ENCODE measurements at regions not wholly inside any gene's neighbourhood (a gene's known extent, or its start where the extent isn't known, plus 50 kb on each side); places are given as distances from the start of the nearest gene placed in this dataset.

GRCh38 chr16:65178151-65178550 lies 56.3 kb upstream of the CDH11 start:
- no peak overlapping the region for H3K4me3 ChIP-seq (ENCODE audit: low read depth, low read length)
- no peak for TF ChIP-seq CTCF (IDR thresholded peaks at IDR 0.05; ENCODE audit: insufficient read depth, low read depth, low read length, missing control alignments)
- no peak for DNase-seq (ENCODE audit: low read depth)

- TF ChIP-seq CTCF (IDR thresholded peaks at IDR 0.05; ENCODE audit: insufficient read depth, low read depth, low read length, missing control alignments), result no peak
- DNase-seq (ENCODE audit: low read depth), result no peak
- H3K4me3 ChIP-seq (ENCODE audit: low read depth, low read length), result no peak overlapping the region
Measured at GRCh38 chr16:65176603-65177002, 54.7 kb upstream of the CDH11 start.

- no peak for DNase-seq (ENCODE audit: low read depth)
- TF ChIP-seq CTCF (IDR thresholded peaks at IDR 0.05; ENCODE audit: insufficient read depth, low read depth, low read length, missing control alignments), result no peak
- no peak overlapping the region for H3K4me3 ChIP-seq (ENCODE audit: low read depth, low read length)
Measured at GRCh38 chr16:65172356-65172755, 50.5 kb upstream of the CDH11 start.
